C4-2B (cell line): ENCODE measurements at regions not wholly inside any gene's neighbourhood (a gene's known extent, or its start where the extent isn't known, plus 50 kb on each side); places are given as distances from the start of the nearest gene placed in this dataset.

Experiments used
- CTCF ChIP-seq: fragments of 450-650 bp; conservative IDR thresholded peaks from 2 replicates; pipeline ENCODE4 v1.5.1; 2017; ENCODE audit warnings: mild to moderate bottlenecking
- ZFX ChIP-seq: fragments of 450-650 bp; IDR thresholded peaks from 2 replicates; pipeline ENCODE4 v1.6.1; 2017

- peak; percentile 53 for TF ChIP-seq CTCF
- TF ChIP-seq ZFX = no peak
Measured at GRCh38 chr2:133884739-133885381, 316.6 kb upstream of the NCKAP5 start.
